ENCODE measurements at regions not wholly inside any gene's neighbourhood (a gene's known extent, or its start where the extent isn't known, plus 50 kb on each side); places are given as distances from the start of the nearest gene placed in this dataset.
A peak's percentile ranks its signal among the peaks of the same experiment; 100 is the strongest.
"Not testable (repeated sequence)": the region's sequence is repeated elsewhere in the genome, so short reads cannot be mapped to it uniquely, and the experiment has no call there.

GRCh38 chr7:121560267-121560990 is 164.3 kb upstream of the FAM3C start:
- DNase-seq = no peak

GRCh38 chr7:121558288-121558687 is 162.2 kb upstream of the FAM3C start:
- DNase-seq = no peak

- no peak for DNase-seq
These were observed 161.2 kb upstream of the FAM3C start for GRCh38 chr7:121557034-121557892.

GRCh38 chr7:121555558-121555957 is 159.4 kb upstream of the FAM3C start:
- DNase-seq = no peak

GRCh38 chr7:121547544-121548092 is 151.5 kb upstream of the FAM3C start:
- peak; percentile 41 for DNase-seq

- DNase-seq = no peak
These were observed 150.8 kb upstream of the FAM3C start for GRCh38 chr7:121546632-121547543.

- no peak for DNase-seq
These were observed 149.3 kb upstream of the FAM3C start for GRCh38 chr7:121545418-121545817.

GRCh38 chr7:121544726-121545125 is 148.6 kb upstream of the FAM3C start:
- DNase-seq = no peak

- no peak for DNase-seq
These were observed 148.1 kb upstream of the FAM3C start for GRCh38 chr7:121544238-121544637.

GRCh38 chr7:121541457-121541856 is 145.3 kb upstream of the FAM3C start:
- DNase-seq = no peak

GRCh38 chr7:121540138-121540537 is 144.0 kb upstream of the FAM3C start:
- no peak for DNase-seq

GRCh38 chr7:121537031-121537430 is 140.9 kb upstream of the FAM3C start:
- DNase-seq = no peak

GRCh38 chr7:121531175-121532070 is 135.3 kb upstream of the FAM3C start:
- no peak for DNase-seq

GRCh38 chr7:121530227-121531174 is 134.4 kb upstream of the FAM3C start:
- DNase-seq = no peak

- no peak for DNase-seq
These were observed 132.9 kb upstream of the FAM3C start for GRCh38 chr7:121529003-121529402.

- not testable (repeated sequence) for DNase-seq
These were observed 130.1 kb upstream of the FAM3C start for GRCh38 chr7:121526210-121526609.

GRCh38 chr7:121525155-121525819 is 129.2 kb upstream of the FAM3C start:
- DNase-seq = no peak

GRCh38 chr7:121521711-121522400 is 125.7 kb upstream of the FAM3C start:
- no peak for DNase-seq

GRCh38 chr7:121520911-121521310 is 124.8 kb upstream of the FAM3C start:
- DNase-seq = no peak
